DMS 273 (cell line): ENCODE measurements at regions not wholly inside any gene's neighbourhood (a gene's known extent, or its start where the extent isn't known, plus 50 kb on each side); places are given as distances from the start of the nearest gene placed in this dataset.
"Not testable (repeated sequence)": the region's sequence is repeated elsewhere in the genome, so short reads cannot be mapped to it uniquely, and the experiment has no call there.

ENCODE experiments used
- DNase-seq: peaks from one replicate; lab custom pipeline; 2025; ENCODE audit not compliant: unreplicated experiment; lab: John Stamatoyannopoulos, UW

- no peak for DNase-seq
Observed at GRCh38 chr4:91990726-91991125, 313.0 kb upstream of the GRID2 start.

GRCh38 chr4:91997045-91997444, 306.7 kb upstream of the GRID2 start:
- DNase-seq, result no peak

- DNase-seq, result no peak
Observed at GRCh38 chr4:92012899-92013867, 290.6 kb upstream of the GRID2 start.

- no peak for DNase-seq
Observed at GRCh38 chr4:92014067-92014466, 289.7 kb upstream of the GRID2 start.

- no peak for DNase-seq
Observed at GRCh38 chr4:92021203-92021602, 282.6 kb upstream of the GRID2 start.

- no peak for DNase-seq
Observed at GRCh38 chr4:92021788-92022187, 282.0 kb upstream of the GRID2 start.

GRCh38 chr4:92028830-92029229, 274.9 kb upstream of the GRID2 start:
- DNase-seq, result not testable (repeated sequence)

GRCh38 chr4:92031825-92032224, 271.9 kb upstream of the GRID2 start:
- no peak for DNase-seq

- no peak for DNase-seq
Observed at GRCh38 chr4:92035666-92036065, 268.1 kb upstream of the GRID2 start.

- DNase-seq, result no peak
Observed at GRCh38 chr4:92045718-92046117, 258.0 kb upstream of the GRID2 start.

GRCh38 chr4:92047209-92047875, 256.4 kb upstream of the GRID2 start:
- peak; percentile 12 for DNase-seq

GRCh38 chr4:92050875-92051274, 252.9 kb upstream of the GRID2 start:
- no peak for DNase-seq

GRCh38 chr4:92059615-92060014, 244.2 kb upstream of the GRID2 start:
- no peak for DNase-seq

GRCh38 chr4:92060333-92060732, 243.4 kb upstream of the GRID2 start:
- DNase-seq, result no peak

GRCh38 chr4:92064574-92064973, 239.2 kb upstream of the GRID2 start:
- no peak for DNase-seq

- DNase-seq, result no peak
Observed at GRCh38 chr4:92066485-92066884, 237.3 kb upstream of the GRID2 start.

- DNase-seq, result no peak
Observed at GRCh38 chr4:92071587-92071986, 232.2 kb upstream of the GRID2 start.

- DNase-seq, result no peak
Observed at GRCh38 chr4:92074839-92075238, 228.9 kb upstream of the GRID2 start.

GRCh38 chr4:92090887-92091286, 212.9 kb upstream of the GRID2 start:
- no peak for DNase-seq

GRCh38 chr4:92091335-92091734, 212.4 kb upstream of the GRID2 start:
- peak; percentile 10 for DNase-seq

- DNase-seq, result no peak
Observed at GRCh38 chr4:92099861-92100260, 203.9 kb upstream of the GRID2 start.

GRCh38 chr4:92100975-92101374, 202.8 kb upstream of the GRID2 start:
- no peak for DNase-seq
